C4-2B (cell line): ENCODE measurements at regions not wholly inside any gene's neighbourhood (a gene's known extent, or its start where the extent isn't known, plus 50 kb on each side); places are given as distances from the start of the nearest gene placed in this dataset.

ENCODE experiments used
- ZFX ChIP-seq: fragments of 450-650 bp; IDR thresholded peaks from 2 replicates; pipeline ENCODE4 v1.6.1; 2017
- TF ChIP-seq, protein P1 (sequence below): fragments of 450-650 bp; conservative IDR thresholded peaks from 2 replicates; pipeline ENCODE4 v1.5.1; 2017; ENCODE audit warnings: mild to moderate bottlenecking

DNA sequence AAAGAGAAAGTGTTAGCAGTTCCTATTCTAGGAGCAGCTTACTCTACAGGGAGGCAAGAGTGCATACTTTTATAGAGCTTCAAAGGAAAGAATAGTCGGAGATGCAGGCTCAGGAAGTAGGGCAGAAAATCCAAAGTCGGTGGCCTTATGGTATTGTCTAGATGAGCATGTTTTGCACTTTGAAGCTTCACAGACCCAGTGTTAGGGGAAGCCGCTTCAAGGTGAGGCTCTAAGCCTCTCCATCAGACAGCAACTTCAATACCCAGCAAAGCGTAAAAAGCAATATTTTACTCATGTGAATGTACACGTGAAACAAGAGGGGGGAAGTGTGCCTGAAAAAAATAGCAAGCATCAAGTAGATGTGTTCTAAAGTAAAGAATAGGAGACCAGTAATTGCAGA is 125.6 kb upstream of the RASGRP1 start:
- TF ChIP-seq, protein P1, sequence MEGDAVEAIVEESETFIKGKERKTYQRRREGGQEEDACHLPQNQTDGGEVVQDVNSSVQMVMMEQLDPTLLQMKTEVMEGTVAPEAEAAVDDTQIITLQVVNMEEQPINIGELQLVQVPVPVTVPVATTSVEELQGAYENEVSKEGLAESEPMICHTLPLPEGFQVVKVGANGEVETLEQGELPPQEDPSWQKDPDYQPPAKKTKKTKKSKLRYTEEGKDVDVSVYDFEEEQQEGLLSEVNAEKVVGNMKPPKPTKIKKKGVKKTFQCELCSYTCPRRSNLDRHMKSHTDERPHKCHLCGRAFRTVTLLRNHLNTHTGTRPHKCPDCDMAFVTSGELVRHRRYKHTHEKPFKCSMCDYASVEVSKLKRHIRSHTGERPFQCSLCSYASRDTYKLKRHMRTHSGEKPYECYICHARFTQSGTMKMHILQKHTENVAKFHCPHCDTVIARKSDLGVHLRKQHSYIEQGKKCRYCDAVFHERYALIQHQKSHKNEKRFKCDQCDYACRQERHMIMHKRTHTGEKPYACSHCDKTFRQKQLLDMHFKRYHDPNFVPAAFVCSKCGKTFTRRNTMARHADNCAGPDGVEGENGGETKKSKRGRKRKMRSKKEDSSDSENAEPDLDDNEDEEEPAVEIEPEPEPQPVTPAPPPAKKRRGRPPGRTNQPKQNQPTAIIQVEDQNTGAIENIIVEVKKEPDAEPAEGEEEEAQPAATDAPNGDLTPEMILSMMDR: no peak
- TF ChIP-seq ZFX: no peak
